ENCODE measurements at regions not wholly inside any gene's neighbourhood (a gene's known extent, or its start where the extent isn't known, plus 50 kb on each side); places are given as distances from the start of the nearest gene placed in this dataset.

DNA sequence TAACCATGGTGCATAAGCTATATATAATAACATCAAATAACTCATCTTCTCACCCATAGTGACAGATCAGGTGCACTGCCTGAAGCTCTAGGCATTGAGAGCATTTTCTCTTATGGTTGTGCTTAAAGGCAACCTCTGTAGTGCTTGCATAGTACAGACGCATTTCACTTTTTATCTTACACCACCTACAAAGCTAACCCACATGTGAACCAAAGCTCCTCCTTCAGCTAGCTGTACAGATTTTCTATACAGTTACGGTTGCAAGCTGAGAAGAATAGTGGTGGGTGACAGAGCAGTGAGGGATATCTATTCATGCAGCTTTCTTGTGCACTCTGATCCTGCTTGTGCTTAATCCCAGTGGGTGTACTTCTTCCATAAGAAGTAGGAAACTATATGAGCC, 1525.2 kb downstream of the STIM2 start:
- TF ChIP-seq, protein P1, sequence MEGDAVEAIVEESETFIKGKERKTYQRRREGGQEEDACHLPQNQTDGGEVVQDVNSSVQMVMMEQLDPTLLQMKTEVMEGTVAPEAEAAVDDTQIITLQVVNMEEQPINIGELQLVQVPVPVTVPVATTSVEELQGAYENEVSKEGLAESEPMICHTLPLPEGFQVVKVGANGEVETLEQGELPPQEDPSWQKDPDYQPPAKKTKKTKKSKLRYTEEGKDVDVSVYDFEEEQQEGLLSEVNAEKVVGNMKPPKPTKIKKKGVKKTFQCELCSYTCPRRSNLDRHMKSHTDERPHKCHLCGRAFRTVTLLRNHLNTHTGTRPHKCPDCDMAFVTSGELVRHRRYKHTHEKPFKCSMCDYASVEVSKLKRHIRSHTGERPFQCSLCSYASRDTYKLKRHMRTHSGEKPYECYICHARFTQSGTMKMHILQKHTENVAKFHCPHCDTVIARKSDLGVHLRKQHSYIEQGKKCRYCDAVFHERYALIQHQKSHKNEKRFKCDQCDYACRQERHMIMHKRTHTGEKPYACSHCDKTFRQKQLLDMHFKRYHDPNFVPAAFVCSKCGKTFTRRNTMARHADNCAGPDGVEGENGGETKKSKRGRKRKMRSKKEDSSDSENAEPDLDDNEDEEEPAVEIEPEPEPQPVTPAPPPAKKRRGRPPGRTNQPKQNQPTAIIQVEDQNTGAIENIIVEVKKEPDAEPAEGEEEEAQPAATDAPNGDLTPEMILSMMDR (IDR thresholded peaks at IDR 0.05; ENCODE audit: insufficient read depth, low read depth, low read length, missing control alignments), result no peak
- no peak overlapping the region for H3K4me3 ChIP-seq (ENCODE audit: low read length)
- DNase-seq (ENCODE audit: low read depth), result no peak

DNA sequence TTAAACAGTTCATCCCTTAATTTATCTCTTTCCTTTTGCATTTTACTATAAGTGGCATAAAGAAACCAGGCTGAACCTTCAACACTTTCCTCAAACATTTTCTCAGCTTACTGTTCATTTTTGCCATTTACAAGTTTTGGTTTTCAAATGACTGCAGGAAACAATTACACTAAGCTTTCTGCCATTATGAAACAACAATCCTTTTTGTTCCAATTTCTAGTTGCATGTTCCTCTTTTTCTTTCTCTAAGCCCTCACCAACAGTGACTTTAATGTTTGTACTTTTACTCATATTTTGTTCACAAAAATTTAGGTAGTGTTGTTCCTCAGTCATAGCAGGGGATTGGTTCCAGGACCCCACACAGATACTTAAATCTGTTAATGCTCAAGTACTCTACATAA, 1526.1 kb downstream of the STIM2 start:
- DNase-seq (ENCODE audit: low read depth), result no peak
- no peak overlapping the region for H3K4me3 ChIP-seq (ENCODE audit: low read length)
- TF ChIP-seq, protein P1 (IDR thresholded peaks at IDR 0.05; ENCODE audit: insufficient read depth, low read depth, low read length, missing control alignments), result no peak

DNA sequence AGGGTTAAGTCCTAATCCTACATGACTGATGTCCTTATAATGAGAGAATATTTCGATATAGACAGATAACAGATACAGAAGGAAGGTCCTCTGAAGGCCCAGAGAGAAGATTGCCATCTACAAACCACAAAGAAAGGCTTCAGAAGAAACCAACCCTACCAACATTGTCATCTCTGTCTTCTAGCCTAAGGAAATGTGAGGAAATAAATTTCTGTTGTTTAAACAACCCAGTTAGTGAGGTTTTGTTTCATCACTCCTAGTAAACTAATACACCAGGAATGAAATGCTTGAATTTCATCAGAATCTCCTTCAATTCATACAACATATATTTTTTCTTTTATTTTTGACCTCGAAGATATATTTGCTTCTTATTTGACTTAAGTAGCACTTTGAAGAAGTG, 1527.8 kb downstream of the STIM2 start:
- peak; percentile 37 for DNase-seq (ENCODE audit: low read depth)
- TF ChIP-seq, protein P1 (IDR thresholded peaks at IDR 0.05; ENCODE audit: insufficient read depth, low read depth, low read length, missing control alignments), result no peak
- no peak overlapping the region for H3K4me3 ChIP-seq (ENCODE audit: low read length)

DNA sequence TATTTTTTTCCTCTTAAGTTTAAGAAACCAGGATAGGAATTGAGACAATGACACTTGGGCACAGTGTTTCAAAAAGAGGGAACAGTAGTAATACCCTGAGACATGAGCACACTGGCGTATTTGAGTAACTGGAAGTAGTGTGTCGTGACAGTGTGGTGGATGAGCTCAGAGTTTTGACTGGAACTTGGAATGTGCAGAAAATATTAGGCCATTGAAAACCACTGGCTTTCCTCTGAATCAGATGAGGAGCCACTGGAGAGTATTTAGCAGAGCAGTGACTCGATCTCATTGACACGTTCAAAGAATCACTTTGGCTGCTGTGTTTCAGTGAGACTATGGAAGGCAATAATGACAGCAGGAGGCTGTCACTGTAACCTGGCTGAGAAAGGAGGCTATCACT, 1531.2 kb downstream of the STIM2 start:
- no peak overlapping the region for H3K4me3 ChIP-seq (ENCODE audit: low read length)
- peak; percentile 7 for DNase-seq (ENCODE audit: low read depth)
- TF ChIP-seq, protein P1 (IDR thresholded peaks at IDR 0.05; ENCODE audit: insufficient read depth, low read depth, low read length, missing control alignments), result no peak

DNA sequence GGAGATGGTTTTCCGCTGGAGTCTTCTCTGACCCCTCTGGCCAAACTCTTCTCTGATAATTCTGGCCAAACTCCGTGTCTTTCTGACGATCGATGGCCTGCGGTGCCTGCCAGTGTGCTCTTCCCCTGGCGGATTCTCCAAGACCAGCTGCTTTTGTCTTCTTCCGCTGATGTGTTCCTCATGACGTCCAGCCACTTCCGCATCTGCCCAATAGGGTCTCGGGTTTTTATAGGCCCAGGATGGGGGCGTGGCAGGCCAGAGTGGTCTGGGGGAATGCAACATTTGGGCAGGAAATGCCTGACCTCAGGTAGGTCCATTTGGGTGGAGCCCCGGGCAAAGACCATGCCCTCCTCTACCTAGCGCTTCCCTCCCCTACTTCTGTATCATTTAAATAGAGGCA, 1542.1 kb downstream of the STIM2 start:
- TF ChIP-seq, protein P1 (IDR thresholded peaks at IDR 0.05; ENCODE audit: insufficient read depth, low read depth, low read length, missing control alignments), result no peak
- H3K4me3 ChIP-seq (ENCODE audit: low read length), result no peak overlapping the region
- no peak for DNase-seq (ENCODE audit: low read depth)

DNA sequence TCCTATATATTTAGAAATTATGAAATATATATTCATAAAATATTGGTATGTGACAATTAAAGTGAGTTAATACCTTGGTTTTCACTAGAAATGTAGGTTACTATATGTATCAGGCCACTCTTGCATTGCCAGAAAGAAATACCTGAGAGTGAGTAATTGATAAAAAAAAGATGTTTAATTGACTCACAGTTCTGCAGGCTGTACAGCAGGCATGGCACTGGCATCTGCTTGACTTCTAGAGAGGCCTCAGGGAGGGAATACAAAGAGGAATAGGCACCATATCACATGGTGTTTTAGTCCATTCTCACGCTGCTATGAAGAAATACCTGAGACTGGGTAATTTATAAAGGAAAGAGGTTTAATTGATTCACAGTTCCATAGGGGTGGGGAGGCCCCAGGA, 1560.6 kb downstream of the STIM2 start:
- H3K4me3 ChIP-seq (ENCODE audit: low read length), result no peak overlapping the region
- TF ChIP-seq, protein P1 (IDR thresholded peaks at IDR 0.05; ENCODE audit: insufficient read depth, low read depth, low read length, missing control alignments), result no peak
- peak; percentile 56 for DNase-seq (ENCODE audit: low read depth)

DNA sequence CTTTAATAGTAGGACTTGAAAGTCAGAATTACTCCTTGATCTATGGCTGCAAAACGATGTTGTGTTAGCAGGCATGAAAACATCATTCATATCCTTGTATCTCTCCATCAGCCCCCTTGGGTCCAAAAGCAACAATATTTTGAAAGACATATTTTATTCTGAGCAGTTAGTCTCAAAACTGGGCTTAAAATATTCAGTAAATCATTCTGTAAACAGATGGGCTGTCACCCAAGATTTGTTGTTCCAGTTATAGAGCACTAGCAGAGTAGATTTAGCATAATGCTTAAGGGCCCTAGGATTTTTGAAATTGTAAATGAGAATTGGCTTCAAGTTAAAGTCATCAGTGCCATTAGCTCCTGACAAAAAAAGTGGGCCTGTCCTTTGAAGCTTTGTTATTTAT, 1565.6 kb downstream of the STIM2 start:
- DNase-seq (ENCODE audit: low read depth), result no peak
- TF ChIP-seq, protein P1 (IDR thresholded peaks at IDR 0.05; ENCODE audit: insufficient read depth, low read depth, low read length, missing control alignments), result no peak
- H3K4me3 ChIP-seq (ENCODE audit: low read length), result no peak overlapping the region
